Glutamatergic neuron (in vitro differentiated cells): ENCODE measurements at regions not wholly inside any gene's neighbourhood (a gene's known extent, or its start where the extent isn't known, plus 50 kb on each side); places are given as distances from the start of the nearest gene placed in this dataset.
"Not testable (repeated sequence)": the region's sequence is repeated elsewhere in the genome, so short reads cannot be mapped to it uniquely, and the experiment has no call there.

Source experiments
- DNase-seq: peaks from one replicate; pipeline ENCODE4 v3.0.0; 2022
- H3K27ac Mint-ChIP-seq: one replicate; pipeline ENCODE4 v1.8.0; 2020; ENCODE audit warnings: mild to moderate bottlenecking, mixed read lengths, inconsistent platforms; ENCODE audit not compliant: unreplicated experiment
- H3K27me3 Mint-ChIP-seq: one replicate; pipeline ENCODE4 v1.8.0; 2020; ENCODE audit warnings: mild to moderate bottlenecking, moderate library complexity, mixed read lengths, inconsistent platforms; ENCODE audit not compliant: unreplicated experiment
- H3K36me3 Mint-ChIP-seq: one replicate; pipeline ENCODE4 v1.8.0; 2020; ENCODE audit warnings: mild to moderate bottlenecking, mixed read lengths, inconsistent platforms; ENCODE audit not compliant: unreplicated experiment
- H3K4me1 Mint-ChIP-seq: one replicate; pipeline ENCODE4 v1.8.0; 2020; ENCODE audit warnings: mild to moderate bottlenecking, low read depth, mixed read lengths, inconsistent platforms; ENCODE audit not compliant: unreplicated experiment
- H3K4me3 Mint-ChIP-seq: one replicate; pipeline ENCODE4 v1.8.0; 2020; ENCODE audit warnings: mild to moderate bottlenecking, mixed read lengths, inconsistent platforms; ENCODE audit not compliant: unreplicated experiment
- H3K9me3 Mint-ChIP-seq: one replicate; pipeline ENCODE4 v1.8.0; 2020; ENCODE audit warnings: mild to moderate bottlenecking, moderate library complexity, mixed read lengths, inconsistent platforms; ENCODE audit not compliant: unreplicated experiment
- TF ChIP-seq, protein P1 (sequence below): fragments of 200-600 bp; sonication (generic); IDR thresholded peaks from one replicate; pipeline ENCODE4 v1.5.0; 2021; ENCODE audit not compliant: partially characterized antibody, unreplicated experiment

GRCh38 chr1:203410182-203410900 is 59.4 kb upstream of the FMOD start:
- H3K4me1 Mint-ChIP-seq, result peaks cover 2% of the 10 kb centered on the region
- peaks cover 9% of the 10 kb centered on the region for H3K36me3 Mint-ChIP-seq
- TF ChIP-seq, protein P1, sequence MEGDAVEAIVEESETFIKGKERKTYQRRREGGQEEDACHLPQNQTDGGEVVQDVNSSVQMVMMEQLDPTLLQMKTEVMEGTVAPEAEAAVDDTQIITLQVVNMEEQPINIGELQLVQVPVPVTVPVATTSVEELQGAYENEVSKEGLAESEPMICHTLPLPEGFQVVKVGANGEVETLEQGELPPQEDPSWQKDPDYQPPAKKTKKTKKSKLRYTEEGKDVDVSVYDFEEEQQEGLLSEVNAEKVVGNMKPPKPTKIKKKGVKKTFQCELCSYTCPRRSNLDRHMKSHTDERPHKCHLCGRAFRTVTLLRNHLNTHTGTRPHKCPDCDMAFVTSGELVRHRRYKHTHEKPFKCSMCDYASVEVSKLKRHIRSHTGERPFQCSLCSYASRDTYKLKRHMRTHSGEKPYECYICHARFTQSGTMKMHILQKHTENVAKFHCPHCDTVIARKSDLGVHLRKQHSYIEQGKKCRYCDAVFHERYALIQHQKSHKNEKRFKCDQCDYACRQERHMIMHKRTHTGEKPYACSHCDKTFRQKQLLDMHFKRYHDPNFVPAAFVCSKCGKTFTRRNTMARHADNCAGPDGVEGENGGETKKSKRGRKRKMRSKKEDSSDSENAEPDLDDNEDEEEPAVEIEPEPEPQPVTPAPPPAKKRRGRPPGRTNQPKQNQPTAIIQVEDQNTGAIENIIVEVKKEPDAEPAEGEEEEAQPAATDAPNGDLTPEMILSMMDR, result no peak
- no peak overlapping the region for H3K4me3 Mint-ChIP-seq
- H3K27ac Mint-ChIP-seq, result no peak overlapping the region
- peaks cover 4% of the 10 kb centered on the region for H3K27me3 Mint-ChIP-seq
- H3K9me3 Mint-ChIP-seq, result peaks cover 14% of the 10 kb centered on the region
- no peak for DNase-seq

GRCh38 chr1:203411431-203411830 is 60.5 kb upstream of the FMOD start:
- H3K4me1 Mint-ChIP-seq, result not testable (repeated sequence)

GRCh38 chr1:203419558-203419957 is 56.0 kb upstream of the PRELP start:
- Mint-ChIP-seq H3K4me3 (no peak overlapping the region), H3K27me3 (peaks cover 3% of the 10 kb centered on the region), H3K4me1 (no peaks in the 10 kb centered on the region), H3K27ac (no peak overlapping the region), H3K36me3 (no peaks in the 10 kb centered on the region), H3K9me3 (peaks cover 5% of the 10 kb centered on the region)
- no peak for DNase-seq
- TF ChIP-seq, protein P1, result no peak

More at GRCh38 chr1:203411431-203411830, 60.5 kb upstream of the FMOD start:
- DNase-seq, H3K4me3 Mint-ChIP-seq, H3K27me3 Mint-ChIP-seq, H3K27ac Mint-ChIP-seq, H3K36me3 Mint-ChIP-seq: not testable (repeated sequence)
- peaks cover 14% of the 10 kb centered on the region for H3K9me3 Mint-ChIP-seq

- H3K4me1 Mint-ChIP-seq, result peaks cover 6% of the 10 kb centered on the region
- H3K9me3 Mint-ChIP-seq, result peaks cover 5% of the 10 kb centered on the region
- H3K27ac Mint-ChIP-seq, result no peak overlapping the region
- TF ChIP-seq, protein P1, result no peak
- H3K36me3 Mint-ChIP-seq, result no peaks in the 10 kb centered on the region
- H3K4me3 Mint-ChIP-seq, result no peak overlapping the region
- peaks cover 6% of the 10 kb centered on the region for H3K27me3 Mint-ChIP-seq
- no peak for DNase-seq
Observed at GRCh38 chr1:203420263-203420662, 55.3 kb upstream of the PRELP start.

- Mint-ChIP-seq H3K36me3 (no peaks in the 10 kb centered on the region), H3K4me1 (peaks cover 11% of the 10 kb centered on the region), H3K9me3 (peaks cover 4% of the 10 kb centered on the region), H3K27me3 (peaks cover 6% of the 10 kb centered on the region), H3K27ac (no peak overlapping the region), H3K4me3 (no peak overlapping the region)
- DNase-seq, result no peak
- TF ChIP-seq, protein P1, result no peak
Observed at GRCh38 chr1:203421246-203421645, 54.4 kb upstream of the PRELP start.
